ENCODE measurements at regions not wholly inside any gene's neighbourhood (a gene's known extent, or its start where the extent isn't known, plus 50 kb on each side); places are given as distances from the start of the nearest gene placed in this dataset.

DNA sequence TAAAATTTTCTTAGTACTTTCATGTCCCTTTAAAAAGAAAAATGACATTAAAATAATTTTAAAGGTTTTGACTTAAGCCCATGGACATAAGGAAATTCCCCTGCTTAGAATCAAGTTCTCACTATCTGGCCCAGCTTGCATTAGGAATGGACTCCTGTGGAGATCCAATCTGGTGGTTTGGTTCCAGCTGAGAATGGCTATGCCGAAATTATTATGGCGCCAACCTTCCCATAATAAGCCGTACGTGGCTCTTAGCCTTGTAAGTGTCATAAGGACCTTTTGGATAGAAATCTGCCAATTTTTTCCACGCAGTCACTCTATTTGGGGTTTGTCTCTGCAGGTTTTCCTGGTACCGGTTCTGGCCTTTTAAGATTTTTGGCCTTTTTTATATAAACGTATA lies 262.1 kb upstream of the MAF start:
- no peak for TF ChIP-seq CTCF (conservative IDR thresholded peaks at IDR 0.05; ENCODE audit: low read depth, low read length)
- no peak overlapping the region for H3K4me3 ChIP-seq (ENCODE audit: low read length)
- no peak for DNase-seq (ENCODE audit: low read depth)

GRCh38 chr16:79856581-79856980 lies 256.0 kb upstream of the MAF start:
- no peak overlapping the region for H3K4me3 ChIP-seq (ENCODE audit: low read length)
- no peak for DNase-seq (ENCODE audit: low read depth)
- TF ChIP-seq CTCF (conservative IDR thresholded peaks at IDR 0.05; ENCODE audit: low read depth, low read length), result no peak

DNA sequence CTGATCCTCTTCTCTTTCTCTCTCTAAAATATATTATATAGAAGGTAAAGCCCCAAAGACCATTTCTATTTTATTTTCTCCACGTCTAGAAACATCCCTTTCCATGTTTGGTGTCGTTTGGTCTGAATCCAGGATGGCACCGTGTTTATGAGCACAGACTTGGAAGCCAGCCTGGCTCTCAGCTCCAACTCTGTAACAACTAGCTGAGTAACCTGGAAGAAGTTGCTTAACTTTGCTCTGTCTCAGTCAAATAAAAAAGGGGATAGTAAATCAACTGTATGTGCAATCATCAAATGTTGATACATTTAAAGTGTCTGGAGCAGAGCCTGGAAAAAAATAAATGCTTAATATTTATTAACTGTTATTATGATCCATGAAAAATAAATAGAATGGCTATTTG lies 249.8 kb upstream of the MAF start:
- no peak for TF ChIP-seq CTCF (conservative IDR thresholded peaks at IDR 0.05; ENCODE audit: low read depth, low read length)

DNA sequence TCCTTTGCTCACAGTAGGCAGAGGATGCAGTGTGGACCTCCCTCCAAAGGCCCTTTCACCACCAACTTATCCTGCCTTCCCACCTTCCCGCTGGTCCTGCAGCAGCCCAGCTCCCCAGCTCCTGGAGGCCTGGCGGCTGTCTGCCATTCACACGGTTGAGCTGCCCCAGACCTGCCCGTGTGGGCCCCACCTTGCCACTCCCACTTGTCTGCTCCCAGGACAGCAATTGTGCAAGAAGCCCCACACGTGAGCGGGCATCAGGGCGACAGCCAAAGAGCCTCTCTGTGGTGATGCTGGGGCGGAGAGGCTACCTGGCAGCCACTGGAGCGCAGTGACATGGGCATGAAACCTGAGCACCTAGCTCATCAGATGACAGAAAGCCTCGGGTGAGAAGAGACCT lies 248.6 kb upstream of the MAF start:
- DNase-seq (ENCODE audit: low read depth), result no peak
- no peak overlapping the region for H3K4me3 ChIP-seq (ENCODE audit: low read length)
- no peak for TF ChIP-seq CTCF (conservative IDR thresholded peaks at IDR 0.05; ENCODE audit: low read depth, low read length)

More for the DNA sequence above, 249.8 kb upstream of the MAF start:
- H3K4me3 ChIP-seq (ENCODE audit: low read length), result no peak overlapping the region
- DNase-seq (ENCODE audit: low read depth), result no peak

- TF ChIP-seq CTCF (conservative IDR thresholded peaks at IDR 0.05; ENCODE audit: low read depth, low read length), result no peak
- no peak overlapping the region for H3K4me3 ChIP-seq (ENCODE audit: low read length)
- DNase-seq (ENCODE audit: low read depth), result no peak
These were observed 248.2 kb upstream of the MAF start for GRCh38 chr16:79848719-79849118.

GRCh38 chr16:79847569-79847968 lies 247.0 kb upstream of the MAF start:
- no peak overlapping the region for H3K4me3 ChIP-seq (ENCODE audit: low read length)

GRCh38 chr16:79847101-79847500 lies 246.6 kb upstream of the MAF start:
- no peak for DNase-seq (ENCODE audit: low read depth)
- no peak overlapping the region for H3K4me3 ChIP-seq (ENCODE audit: low read length)

More at GRCh38 chr16:79847569-79847968, 247.0 kb upstream of the MAF start:
- DNase-seq (ENCODE audit: low read depth), result no peak
- no peak for TF ChIP-seq CTCF (conservative IDR thresholded peaks at IDR 0.05; ENCODE audit: low read depth, low read length)

More at GRCh38 chr16:79847101-79847500, 246.6 kb upstream of the MAF start:
- no peak for TF ChIP-seq CTCF (conservative IDR thresholded peaks at IDR 0.05; ENCODE audit: low read depth, low read length)

Measured in retinal pigment epithelial cell (primary cell).